ENCODE measurements at regions not wholly inside any gene's neighbourhood (a gene's known extent, or its start where the extent isn't known, plus 50 kb on each side); places are given as distances from the start of the nearest gene placed in this dataset.
A peak's percentile ranks its signal among the peaks of the same experiment; 100 is the strongest.

- 51 to 73% methylated on average over 2 of the region's 2 CpGs for WGBS, 2 donors
- Histone ChIP-seq H3K4me1 (ENCODE audit: control insufficient read depth in 5 of 5, insufficient read depth in 5 of 5, low read length in 5 of 5) (peaks cover 0 to 9% (median 0%) of the 10 kb centered on the region in 5 donors), H3K9me3 (ENCODE audit: control insufficient read depth in 4 of 4, insufficient read depth in 3 of 4, low read length in 3 of 4) (no peaks in the 10 kb centered on the region), H3K4me3 (no peak overlapping the region), H3K9ac (ENCODE audit: insufficient read depth in 1 of 2, low read length in 2 of 2) (no peak overlapping the region), H3K36me3 (ENCODE audit: control insufficient read depth in 4 of 4, insufficient read depth in 4 of 4, low read length in 4 of 4) (no peaks in the 10 kb centered on the region), H3K27ac (ENCODE audit: low read depth in 1 of 2, low read length in 1 of 2) (no peak overlapping the region), H3K27me3 (ENCODE audit: control insufficient read depth in 3 of 3, insufficient read depth in 3 of 3, low read length in 2 of 3) (no peaks in the 10 kb centered on the region)
- DNase-seq (no peak), ATAC-seq (ENCODE audit: insufficient read depth, low FRiP score) (no peak)
- TF ChIP-seq CTCF (IDR thresholded peaks at IDR 0.05; ENCODE audit: control extremely low read depth, extremely low read depth): no peak
Measured at GRCh38 chr22:44650806-44651205, 51.2 kb upstream of the PRR5 start.

- H3K27me3 ChIP-seq (ENCODE audit: control insufficient read depth in 3 of 3, insufficient read depth in 3 of 3, low read length in 2 of 3): no peaks in the 10 kb centered on the region
- peak overlapping the region in 1 of 2 donors; percentile 28 for H3K27ac ChIP-seq (ENCODE audit: low read depth in 1 of 2, low read length in 1 of 2)
- WGBS, 2 donors: 59 to 68% methylated on average over 20 of the region's 20 CpGs
- TF ChIP-seq CTCF (IDR thresholded peaks at IDR 0.05; ENCODE audit: control extremely low read depth, extremely low read depth): no peak
- peak overlapping the region in 1 of 2 donors; percentile 11 for H3K9ac ChIP-seq (ENCODE audit: insufficient read depth in 1 of 2, low read length in 2 of 2)
- ATAC-seq (ENCODE audit: insufficient read depth, low FRiP score): no peak
- H3K4me3 ChIP-seq: no peak overlapping the region
- no peaks in the 10 kb centered on the region for H3K36me3 ChIP-seq (ENCODE audit: control insufficient read depth in 4 of 4, insufficient read depth in 4 of 4, low read length in 4 of 4)
- peak; percentile 43 to 73 (median 56) for DNase-seq
- no peaks in the 10 kb centered on the region for H3K9me3 ChIP-seq (ENCODE audit: control insufficient read depth in 4 of 4, insufficient read depth in 3 of 4, low read length in 3 of 4)
- peaks cover 0 to 9% (median 0%) of the 10 kb centered on the region in 5 donors for H3K4me1 ChIP-seq (ENCODE audit: control insufficient read depth in 5 of 5, insufficient read depth in 5 of 5, low read length in 5 of 5)
Measured at GRCh38 chr22:44648821-44649565, 53.0 kb upstream of the PRR5 start.

- ATAC-seq (ENCODE audit: insufficient read depth, low FRiP score) (no peak), DNase-seq (no peak)
- no peak for TF ChIP-seq CTCF (IDR thresholded peaks at IDR 0.05; ENCODE audit: control extremely low read depth, extremely low read depth)
- no peaks in the 10 kb centered on the region for H3K27me3 ChIP-seq (ENCODE audit: control insufficient read depth in 3 of 3, insufficient read depth in 3 of 3, low read length in 2 of 3)
- H3K4me1 ChIP-seq (ENCODE audit: control insufficient read depth in 5 of 5, insufficient read depth in 5 of 5, low read length in 5 of 5): peaks cover 0 to 9% (median 0%) of the 10 kb centered on the region in 5 donors
- H3K4me3 ChIP-seq: no peak overlapping the region
- no peaks in the 10 kb centered on the region for H3K9me3 ChIP-seq (ENCODE audit: control insufficient read depth in 4 of 4, insufficient read depth in 3 of 4, low read length in 3 of 4)
- no peak overlapping the region for H3K9ac ChIP-seq (ENCODE audit: insufficient read depth in 1 of 2, low read length in 2 of 2)
- WGBS, 2 donors: 77 to 86% methylated on average over 12 of the region's 12 CpGs
- no peaks in the 10 kb centered on the region for H3K36me3 ChIP-seq (ENCODE audit: control insufficient read depth in 4 of 4, insufficient read depth in 4 of 4, low read length in 4 of 4)
- peak overlapping the region in 1 of 2 donors; percentile 28 for H3K27ac ChIP-seq (ENCODE audit: low read depth in 1 of 2, low read length in 1 of 2)
Measured at GRCh38 chr22:44648085-44648820, 53.8 kb upstream of the PRR5 start.

Measured in lung (tissue), 11 donors.